AG04449 (cell line): ENCODE measurements at regions not wholly inside any gene's neighbourhood (a gene's known extent, or its start where the extent isn't known, plus 50 kb on each side); places are given as distances from the start of the nearest gene placed in this dataset.
A peak's percentile ranks its signal among the peaks of the same experiment; 100 is the strongest.
"Not testable (repeated sequence)": the region's sequence is repeated elsewhere in the genome, so short reads cannot be mapped to it uniquely, and the experiment has no call there.

ENCODE experiments used
- CTCF ChIA-PET: fragments of 350-600 bp; formaldehyde crosslinking; extraction: SDS; loops from one replicate; lab custom pipeline; 2021; ENCODE audit warnings: antibody characterized with exemption; lab: Yijun Ruan, JAX
- POLR2A ChIA-PET: fragments of 400-600, 350-600 bp; formaldehyde crosslinking; extraction: SDS; loops from one replicate; lab custom pipeline; 2020; ENCODE audit warnings: antibody characterized with exemption, inconsistent platforms; lab: Yijun Ruan, JAX
- DNase-seq: peaks from one replicate; pipeline ENCODE4 v3.0.0-alpha.2; 2010; ENCODE audit warnings: low read depth, low spot score
- H3K4me3 ChIP-seq: 2 replicates; pipeline ENCODE4 v1.5.1; 2011; ENCODE audit warnings: low read depth, mild to moderate bottlenecking, control low read depth, low read length
- CTCF ChIP-seq: IDR thresholded peaks from one replicate; pipeline ENCODE4 v1.5.1; 2011; ENCODE audit warnings: mild to moderate bottlenecking, moderate library complexity, low read length, control low read depth, inconsistent platforms; ENCODE audit not compliant: insufficient read depth; ENCODE audit errors: missing control alignments

DNA sequence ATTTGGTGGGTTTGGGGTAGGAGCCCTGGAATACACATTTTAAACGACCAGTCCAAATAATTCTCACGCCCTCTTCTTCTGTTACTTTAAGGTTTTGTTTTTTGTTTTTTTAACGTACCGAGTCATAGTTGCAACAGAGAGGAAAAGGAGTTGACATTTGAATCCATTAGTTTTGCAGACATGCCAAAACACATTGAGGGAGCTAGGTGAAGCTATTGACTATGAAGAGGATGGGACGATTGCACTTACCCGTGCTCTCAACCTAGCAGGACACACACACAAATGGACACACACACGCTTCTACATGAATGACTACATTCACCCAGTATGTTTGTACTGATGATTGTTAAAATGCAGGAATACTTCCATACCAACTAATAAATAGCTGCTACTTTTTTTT, 54.3 kb upstream of the CIT start:
- TF ChIP-seq CTCF, result no peak
- no peak overlapping the region for H3K4me3 ChIP-seq
- no peak for DNase-seq
- POLR2A ChIA-PET, result no interaction called here
- CTCF ChIA-PET, result no interaction called here

DNA sequence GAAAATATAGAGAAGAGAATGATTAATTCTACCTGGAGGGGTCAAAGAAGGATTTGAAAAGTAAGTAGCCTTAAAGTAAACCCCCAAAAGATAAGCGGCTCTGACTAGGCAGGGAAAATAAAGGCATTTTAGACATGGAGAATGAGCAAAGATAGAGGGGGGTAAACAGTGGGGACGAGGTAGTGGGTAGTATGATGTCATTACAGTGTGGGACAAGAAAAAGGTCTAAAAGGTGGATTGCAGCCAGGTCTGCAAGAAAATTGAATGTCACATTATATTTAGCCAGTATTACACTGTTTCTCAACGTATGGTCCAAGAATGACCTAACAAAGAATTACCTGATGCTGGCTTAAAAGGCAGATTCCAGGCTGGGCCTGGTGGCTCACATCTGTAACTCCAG, 55.8 kb upstream of the CIT start:
- TF ChIP-seq CTCF, result no peak
- DNase-seq, result no peak
- CTCF ChIA-PET, result no interaction called here
- H3K4me3 ChIP-seq, result no peak overlapping the region
- POLR2A ChIA-PET, result no interaction called here

DNA sequence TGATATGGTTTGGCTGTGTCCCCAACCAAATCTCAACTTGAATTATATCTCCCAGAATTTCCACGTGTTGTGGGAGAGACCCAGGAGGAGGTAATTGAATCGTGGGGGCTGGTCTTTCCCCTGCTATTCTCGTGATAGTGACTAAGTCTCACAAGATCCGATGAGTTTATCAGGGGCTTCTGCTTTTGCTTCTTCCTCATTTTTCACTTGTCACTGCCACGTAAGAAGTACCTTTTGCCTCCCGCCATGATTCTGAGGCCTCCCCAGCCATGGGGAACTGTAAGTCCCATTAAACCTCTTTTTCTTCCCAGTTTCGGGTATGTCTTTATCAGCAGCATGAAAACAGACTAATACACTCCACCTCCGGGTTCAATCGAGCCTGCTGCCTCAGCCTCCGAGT, 54.3 kb upstream of the BICDL1 start:
- CTCF ChIA-PET, H3K4me3 ChIP-seq, DNase-seq, POLR2A ChIA-PET: not testable (repeated sequence)

DNA sequence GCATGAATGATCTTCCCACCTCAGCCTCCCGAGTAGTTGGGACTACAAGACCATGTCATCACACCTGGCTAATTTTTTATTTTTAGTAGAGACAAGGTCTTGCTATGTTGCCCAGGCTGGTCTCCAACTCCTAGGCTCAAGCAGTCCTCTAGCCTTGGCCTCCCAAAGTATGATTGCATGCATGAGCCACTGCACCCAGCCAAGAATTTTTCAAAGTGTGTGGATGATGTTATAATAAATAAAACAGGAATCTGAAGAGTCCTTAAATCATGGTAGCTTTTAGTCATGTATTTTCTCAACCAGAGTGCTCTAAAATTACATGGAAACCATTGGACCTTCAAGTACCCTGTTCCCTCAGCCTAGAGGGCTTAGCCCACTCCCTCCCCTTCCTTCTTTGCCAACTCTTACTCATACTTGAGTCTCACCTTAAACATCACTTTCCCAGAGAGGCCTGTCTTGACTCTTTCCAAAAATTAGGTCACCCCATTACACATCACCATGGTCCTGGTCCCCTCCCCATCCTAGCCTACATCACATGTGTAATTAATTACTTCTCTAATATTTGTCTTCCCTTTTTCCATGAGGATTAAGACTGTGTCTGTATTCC, 52.2 kb upstream of the BICDL1 start:
- ChIA-PET CTCF (interaction anchor here (0.6 kb wide), 2 partner anchors 13 to 220 kb away, joined by 4 read pairs; no protein-coding TSS in a partner anchor), POLR2A (no interaction called here)
- no peak overlapping the region for H3K4me3 ChIP-seq
- DNase-seq, result no peak
- TF ChIP-seq CTCF, result no peak

DNA sequence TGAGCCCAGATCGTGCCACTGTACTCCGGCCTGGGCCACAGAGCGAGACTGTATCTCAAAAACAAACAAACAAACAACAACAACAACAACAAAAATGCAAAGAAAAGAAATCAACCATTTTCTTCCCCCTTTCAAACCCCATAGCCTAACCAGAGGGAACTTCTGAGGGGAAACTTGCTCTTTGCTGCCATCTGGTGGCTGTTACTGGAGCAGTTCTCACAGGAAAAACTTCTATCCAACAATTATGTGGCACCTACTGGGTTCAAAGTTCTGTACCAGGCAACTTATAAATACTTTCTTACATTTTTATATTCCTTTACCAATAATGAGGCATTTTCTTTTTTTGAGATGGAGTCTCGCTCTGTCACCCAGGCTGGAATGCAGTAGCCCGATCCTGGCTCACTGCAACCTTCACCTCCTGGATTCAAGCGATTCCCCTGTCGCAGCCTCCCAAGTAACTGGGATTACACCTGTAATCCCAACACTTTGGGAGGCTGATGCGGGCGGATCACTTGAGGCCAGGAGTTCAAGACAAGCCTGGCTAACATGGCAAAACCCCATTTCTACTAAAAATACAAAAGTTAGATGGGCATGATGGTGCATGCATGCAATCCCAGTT, 50.9 kb upstream of the BICDL1 start:
- ChIA-PET CTCF (interaction anchor here (1.2 to 1.7 kb wide), 3 partner anchors 12 to 276 kb away, joined by 3 to 6 read pairs (median 4); no protein-coding TSS in a partner anchor), POLR2A (no interaction called here)
- no peak for DNase-seq
- TF ChIP-seq CTCF, result peak; percentile 72
- no peak overlapping the region for H3K4me3 ChIP-seq
